HuH-7 (cell line): ENCODE measurements at regions not wholly inside any gene's neighbourhood (a gene's known extent, or its start where the extent isn't known, plus 50 kb on each side); places are given as distances from the start of the nearest gene placed in this dataset.

Experiments used
- DNase-seq: peaks from one replicate; pipeline ENCODE4 v3.0.0; 2011; ENCODE audit warnings: low spot score

DNA sequence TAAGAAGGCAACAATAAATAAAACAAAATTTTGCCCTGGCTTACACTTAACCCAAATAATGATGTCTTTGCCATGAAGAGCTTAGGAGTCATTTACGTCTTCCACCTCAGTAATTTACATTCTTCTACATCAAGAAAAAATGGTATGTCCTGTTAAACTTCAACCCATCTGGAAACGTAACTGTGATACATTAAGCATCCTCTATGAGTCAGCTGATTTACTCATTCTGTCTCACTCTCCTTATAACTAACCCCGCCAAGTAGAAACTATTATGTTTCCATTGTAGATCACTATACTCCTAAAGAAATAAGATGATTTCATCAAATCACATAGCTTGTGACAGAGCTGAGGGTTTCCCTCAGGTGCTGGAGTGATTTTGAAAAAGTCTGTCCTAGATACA, 330.7 kb downstream of the CDC14C start:
- no peak for DNase-seq

DNA sequence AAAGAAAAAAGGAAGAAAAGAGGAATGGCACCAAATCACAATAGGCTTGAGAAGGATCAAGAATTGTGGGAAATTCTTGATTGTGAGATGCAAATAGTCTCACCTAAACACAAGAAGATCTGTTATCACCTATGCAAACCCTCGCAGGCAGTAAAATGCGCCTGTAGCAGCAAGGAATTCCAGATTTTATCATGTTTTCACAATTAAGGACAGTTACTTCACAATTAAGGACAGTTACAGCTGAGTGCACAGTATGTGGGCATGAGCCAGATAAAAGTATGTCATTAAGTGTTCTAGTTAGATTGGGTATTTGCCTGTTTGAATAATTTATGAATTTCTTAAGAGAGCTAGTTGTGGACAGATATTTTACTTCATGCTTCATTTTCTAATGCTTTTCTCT, 336.2 kb downstream of the CDC14C start:
- DNase-seq = no peak

- DNase-seq = no peak
These were observed 337.6 kb downstream of the CDC14C start for GRCh38 chr7:49261928-49262327.

DNA sequence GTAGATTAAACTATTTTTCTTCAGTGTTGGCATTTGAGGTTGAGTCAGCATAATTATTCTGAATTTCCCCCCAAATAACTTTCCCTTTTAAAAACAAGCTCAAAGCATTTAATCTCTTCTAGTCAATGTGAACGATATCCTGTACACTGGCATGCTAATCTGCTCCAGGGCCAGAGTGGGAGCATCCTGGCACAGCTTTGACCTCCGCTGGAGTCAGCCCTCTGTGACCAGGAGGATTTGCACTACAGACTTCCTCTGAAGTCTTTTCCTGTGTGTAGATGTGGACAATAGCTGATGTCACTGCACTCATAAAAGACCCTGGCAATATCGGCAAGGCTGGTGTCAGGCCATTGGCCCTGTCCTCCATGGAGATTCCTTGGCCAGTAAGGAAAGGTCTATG, 340.2 kb downstream of the CDC14C start:
- DNase-seq = no peak

DNA sequence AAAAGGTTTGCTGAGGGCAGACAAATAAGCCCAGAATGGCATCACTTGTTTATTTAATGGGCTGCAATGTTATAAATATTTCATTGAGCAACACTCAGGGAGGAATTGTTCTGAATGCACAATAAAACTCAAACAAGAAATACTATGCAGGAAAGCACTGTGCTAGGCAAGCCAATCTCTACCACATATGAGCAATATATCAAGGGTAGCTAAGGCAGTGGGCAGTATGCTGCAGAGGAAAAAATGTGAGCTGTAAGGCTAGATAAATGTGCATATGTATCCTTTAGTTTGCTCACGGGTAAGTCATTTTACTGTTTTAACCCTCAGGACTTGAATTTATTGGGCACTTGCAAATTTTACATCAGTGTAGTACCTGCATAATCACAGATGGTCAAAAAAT, 349.6 kb downstream of the CDC14C start:
- no peak for DNase-seq

GRCh38 chr7:49279891-49280290, 355.5 kb downstream of the CDC14C start:
- no peak for DNase-seq

DNA sequence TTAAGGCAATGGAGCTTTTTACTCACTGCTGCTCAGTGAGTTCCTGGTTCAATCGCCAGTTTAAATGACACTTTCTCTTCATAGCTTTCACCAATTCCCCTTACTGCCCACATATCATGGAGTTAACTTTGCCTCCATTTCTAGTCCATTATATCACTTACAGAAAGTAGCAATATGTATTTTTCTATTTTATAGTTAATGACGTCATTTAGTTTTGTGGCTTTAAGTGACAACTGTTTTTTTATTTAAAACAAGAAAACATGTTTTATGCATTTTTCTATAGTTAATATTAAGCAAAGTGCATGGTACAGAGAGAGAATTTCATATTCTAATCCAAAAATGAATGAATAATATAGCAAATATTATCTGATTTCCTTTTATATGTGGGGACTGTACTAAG, 363.3 kb downstream of the CDC14C start:
- no peak for DNase-seq

GRCh38 chr7:49294611-49295010, 370.3 kb downstream of the CDC14C start:
- no peak for DNase-seq

- no peak for DNase-seq
These were observed 370.8 kb downstream of the CDC14C start for GRCh38 chr7:49295146-49295545.

GRCh38 chr7:49297958-49298357, 373.6 kb downstream of the CDC14C start:
- DNase-seq = no peak

- no peak for DNase-seq
These were observed 384.4 kb downstream of the CDC14C start for GRCh38 chr7:49308787-49309186.

GRCh38 chr7:49320083-49320482, 395.7 kb downstream of the CDC14C start:
- DNase-seq = no peak

DNA sequence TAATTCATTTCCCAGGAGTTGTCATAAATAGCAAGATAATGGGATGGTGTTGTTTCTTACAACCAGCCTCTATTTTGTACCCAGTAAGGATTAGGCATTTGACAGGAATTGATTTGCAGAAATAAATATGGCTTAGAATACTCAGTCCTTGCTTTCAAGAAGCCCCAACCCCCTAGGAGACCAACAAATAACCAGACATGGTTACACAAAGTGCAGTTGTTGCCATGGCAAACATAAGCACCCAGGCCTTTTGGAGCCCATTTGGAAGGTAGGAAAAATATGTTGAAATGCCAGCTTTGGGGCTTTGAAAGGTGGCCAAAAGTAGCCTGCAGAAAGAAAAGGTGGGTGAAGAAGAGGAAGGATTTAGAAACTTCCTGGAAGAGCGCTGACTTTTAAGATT, 397.5 kb downstream of the CDC14C start:
- no peak for DNase-seq

DNA sequence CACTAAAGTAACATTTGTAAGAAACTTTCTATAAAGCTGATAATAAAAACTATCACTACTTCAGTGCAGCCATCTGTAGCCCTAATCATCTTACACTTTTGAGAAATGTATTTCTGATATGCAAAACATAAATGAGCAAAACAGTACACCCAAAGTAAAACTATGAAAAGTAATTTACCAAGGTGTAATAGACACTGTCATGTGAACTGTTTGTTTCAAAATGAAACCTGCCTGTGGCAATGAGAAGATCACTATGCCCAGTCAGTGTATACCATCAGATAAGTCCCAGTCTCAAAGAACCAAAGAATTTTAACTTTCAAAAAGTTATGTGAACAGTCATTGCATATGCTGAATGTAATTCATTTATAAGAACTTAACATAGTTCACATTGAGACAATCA, 398.1 kb downstream of the CDC14C start:
- no peak for DNase-seq

GRCh38 chr7:49324040-49324439, 399.7 kb downstream of the CDC14C start:
- DNase-seq = no peak

DNA sequence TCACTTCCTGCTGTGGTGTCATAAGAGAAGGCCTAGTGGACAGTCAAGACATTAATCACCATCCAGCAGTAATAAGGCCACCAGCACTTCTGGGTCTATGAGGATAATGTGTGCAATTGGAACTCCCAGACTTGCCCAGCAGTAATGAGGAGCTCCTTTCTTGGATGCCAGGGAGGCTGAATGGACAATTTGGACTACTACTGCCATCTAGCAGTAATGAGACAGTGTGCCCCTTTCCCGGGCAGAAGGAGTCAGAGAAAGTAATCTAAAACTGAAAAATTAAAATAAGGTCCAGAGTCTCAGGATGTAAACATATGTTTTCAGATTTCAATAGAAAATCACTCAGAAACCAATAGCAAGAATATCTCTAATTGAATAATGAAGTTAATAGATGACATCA, 400.4 kb downstream of the CDC14C start:
- DNase-seq = no peak

- DNase-seq = no peak
These were observed 401.2 kb downstream of the CDC14C start for GRCh38 chr7:49325571-49325970.

GRCh38 chr7:49327155-49327554, 402.8 kb downstream of the CDC14C start:
- no peak for DNase-seq

GRCh38 chr7:49333180-49333881, 409.0 kb downstream of the CDC14C start:
- DNase-seq = no peak

- no peak for DNase-seq
These were observed 417.5 kb downstream of the CDC14C start for GRCh38 chr7:49341849-49342248.

- DNase-seq = no peak
These were observed 420.2 kb downstream of the CDC14C start for GRCh38 chr7:49344556-49344955.

DNA sequence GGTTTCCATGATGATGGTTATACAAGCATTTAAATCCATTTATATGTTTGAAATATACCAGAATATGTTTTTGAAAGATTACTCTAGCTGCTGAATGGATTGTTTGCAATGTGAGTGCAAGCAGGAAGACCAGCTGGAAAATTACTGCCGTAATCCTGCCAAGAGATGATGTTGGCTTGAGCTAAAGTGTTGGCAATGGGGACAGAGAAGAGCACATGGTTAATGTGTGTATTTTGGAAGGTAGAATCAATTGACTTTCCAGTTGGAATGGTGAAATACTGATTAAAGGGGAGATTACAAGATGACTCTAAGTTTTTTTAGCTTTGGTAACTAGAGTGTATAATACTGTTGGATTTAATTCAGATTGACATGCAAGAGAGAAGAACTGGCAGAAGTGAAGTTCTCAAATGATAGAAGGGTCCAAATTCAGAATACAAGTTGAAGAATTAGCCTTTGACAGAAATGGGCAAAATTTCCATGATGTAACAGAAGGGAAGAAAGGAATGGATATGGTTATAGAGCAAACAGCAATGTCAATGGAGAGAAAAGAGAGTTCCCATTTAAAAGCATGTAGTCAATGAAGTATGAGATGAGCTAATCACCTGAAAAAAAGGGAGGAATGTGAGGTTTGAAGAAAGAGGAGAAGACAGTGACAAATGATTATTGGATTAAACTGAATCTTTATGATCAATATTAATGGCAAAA, 422.0 kb downstream of the CDC14C start:
- no peak for DNase-seq

- DNase-seq = no peak
These were observed 406.4 kb upstream of the VWC2 start for GRCh38 chr7:49367072-49367471.

DNA sequence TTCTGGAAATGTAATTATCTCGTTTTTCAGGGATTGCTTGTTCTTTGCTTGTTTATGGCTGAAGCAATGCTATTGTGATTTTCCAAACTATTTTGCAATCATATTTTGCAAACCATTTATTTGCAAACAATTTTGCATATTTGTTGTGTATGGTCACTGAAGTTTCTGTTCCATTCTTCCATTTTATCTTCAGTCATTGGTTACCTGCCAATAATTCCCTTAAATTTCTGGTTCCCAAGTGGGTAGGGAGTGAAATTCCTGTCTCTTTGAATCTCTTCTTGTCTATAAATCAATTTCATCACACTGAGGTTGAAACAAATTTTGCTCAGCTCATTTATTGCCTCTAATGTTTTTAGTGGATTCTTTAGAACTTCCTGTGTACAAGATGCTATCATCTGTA, 401.7 kb upstream of the VWC2 start:
- no peak for DNase-seq
